ENCODE measurements at regions not wholly inside any gene's neighbourhood (a gene's known extent, or its start where the extent isn't known, plus 50 kb on each side); places are given as distances from the start of the nearest gene placed in this dataset.

GRCh38 chr15:61476741-61477140 lies 247.6 kb upstream of the RORA start:
- H4K8ac ChIP-seq (ENCODE audit: low read depth in 2 of 2, low read length in 2 of 2), result no peak overlapping the region
- H3K4me3 ChIP-seq (ENCODE audit: insufficient read depth, low read depth, low read length), result no peak overlapping the region
- WGBS, 2 experiments (ENCODE audit: extremely low coverage in 2 of 2, insufficient read length in 1 of 2), result no CpG with 5 or more reads among the region's 1 CpG
- ATAC-seq (ENCODE audit: low read depth) (no peak), DNase-seq (no peak)
- H2BK5ac ChIP-seq (ENCODE audit: low read depth, low read length, poor library complexity, severe bottlenecking), result no peak overlapping the region
- H3K18ac ChIP-seq (ENCODE audit: low read depth, low read length), result no peak overlapping the region
- no peak overlapping the region for H4K5ac ChIP-seq (ENCODE audit: low read depth, low read length)
- BruUV-seq (replicated peaks), result no TSS peak
- no peak overlapping the region for H2BK120ac ChIP-seq (ENCODE audit: low read depth, low read length)
- H4K20me1 ChIP-seq (ENCODE audit: insufficient read depth, low read length), result no peaks in the 10 kb centered on the region
- H3K36me3 ChIP-seq (ENCODE audit: control insufficient read depth, insufficient read depth, low read length), result no peaks in the 10 kb centered on the region
- H3K4me2 ChIP-seq (ENCODE audit: low read depth, low read length), result no peak overlapping the region
- H3K9me1 ChIP-seq (ENCODE audit: insufficient read depth, low read length), result no peaks in the 10 kb centered on the region
- H4K91ac ChIP-seq (ENCODE audit: insufficient read depth, low read depth, low read length), result no peak overlapping the region
- H2AFZ ChIP-seq (replicated peaks; ENCODE audit: low read length, poor library complexity), result no peak overlapping the region
- H2BK20ac ChIP-seq (ENCODE audit: low read depth, low read length), result no peak overlapping the region
- no peaks in the 10 kb centered on the region for H3K9me3 ChIP-seq (ENCODE audit: control insufficient read depth, insufficient read depth, low read length)
- no peak overlapping the region for H2BK15ac ChIP-seq (ENCODE audit: low read depth, low read length)
- TF ChIP-seq ELK1 (IDR thresholded peaks at IDR 0.05; ENCODE audit: borderline replicate concordance, low read depth, low read length), result no peak
- TF ChIP-seq MXI1 (IDR thresholded peaks at IDR 0.05; ENCODE audit: borderline replicate concordance, low read depth, low read length), result no peak
- TF ChIP-seq POLR2A (IDR thresholded peaks at IDR 0.05; ENCODE audit: low read depth, low read length), result no peak
- no peak for TF ChIP-seq FOS (IDR thresholded peaks at IDR 0.05; ENCODE audit: low read depth, low read length)
- TF ChIP-seq CTCF (conservative IDR thresholded peaks at IDR 0.05; ENCODE audit: low read depth, low read length), result no peak
- TF ChIP-seq RCOR1 (IDR thresholded peaks at IDR 0.05; ENCODE audit: insufficient replicate concordance, low read length), result no peak
- no peak for TF ChIP-seq RAD21 (IDR thresholded peaks at IDR 0.05; ENCODE audit: low read length)
- TF ChIP-seq SMC3 (IDR thresholded peaks at IDR 0.05; ENCODE audit: low read depth, low read length), result no peak
- no peak for TF ChIP-seq BHLHE40 (IDR thresholded peaks at IDR 0.05; ENCODE audit: low read depth, low read length)
- TF ChIP-seq CEBPB (IDR thresholded peaks at IDR 0.05; ENCODE audit: low read depth, low read length), result no peak
- no peak for TF ChIP-seq RFX5 (IDR thresholded peaks at IDR 0.05; ENCODE audit: low read depth, low read length)
- no peak for TF ChIP-seq NFE2L2 (IDR thresholded peaks at IDR 0.05; ENCODE audit: low read depth, low read length)
- no peak for TF ChIP-seq CHD1 (IDR thresholded peaks at IDR 0.05; ENCODE audit: low read depth, low read length)
- TF ChIP-seq USF2 (IDR thresholded peaks at IDR 0.05; ENCODE audit: low read depth, low read length), result no peak
- TF ChIP-seq MAZ (IDR thresholded peaks at IDR 0.05; ENCODE audit: borderline replicate concordance, low read depth, low read length), result no peak
- no peak for TF ChIP-seq MAFK (IDR thresholded peaks at IDR 0.05; ENCODE audit: low read depth, low read length)
- in situ Hi-C loops (cut with MboI; ENCODE audit: low sequenced_read_pairs) (no loop called here), intact Hi-C loops (cut with micrococcal nuclease) (no loop called here), dilution Hi-C loops (cut with HindIII; ENCODE audit: low sequenced_read_pairs, unreplicated experiment) (no loop called here)
- no peak overlapping the region for H3K4ac ChIP-seq (ENCODE audit: low read depth, low read length)
- H2AK5ac ChIP-seq (ENCODE audit: low read depth, low read length), result no peak overlapping the region
- H3K56ac ChIP-seq (ENCODE audit: extremely low read depth, insufficient read depth, low read length), result no peak overlapping the region
- no peak overlapping the region for H3K9ac ChIP-seq (ENCODE audit: low read depth, low read length)
- H3K27ac ChIP-seq (ENCODE audit: insufficient read depth, low read length), result no peak overlapping the region
- no peak overlapping the region for H3K23ac ChIP-seq (ENCODE audit: low read depth, low read length)
- CTCF ChIA-PET, result no interaction called here
- no peak overlapping the region for H3K14ac ChIP-seq (replicated peaks; ENCODE audit: low read depth, low read length)
- H3K4me1 ChIP-seq (ENCODE audit: control insufficient read depth, insufficient read depth, low read length), result no peaks in the 10 kb centered on the region
- no peaks in the 10 kb centered on the region for H3K27me3 ChIP-seq (ENCODE audit: control insufficient read depth, insufficient read depth, low read length)
- H3K79me1 ChIP-seq (ENCODE audit: low read depth in 1 of 2, low read length in 2 of 2), result no peaks in the 10 kb centered on the region
- POLR2A ChIA-PET (ENCODE audit: unreplicated experiment), result no interaction called here
- H2AK9ac ChIP-seq (replicated peaks; ENCODE audit: low read depth, low read length, poor library complexity), result no peak overlapping the region
